PC-9 (cell line): ENCODE measurements at regions not wholly inside any gene's neighbourhood (a gene's known extent, or its start where the extent isn't known, plus 50 kb on each side); places are given as distances from the start of the nearest gene placed in this dataset.

Experiments used
- CTCF ChIP-seq: fragments of 200-600 bp; sonication (generic); conservative IDR thresholded peaks from 2 replicates; pipeline ENCODE4 v1.6.1; 2017; ENCODE audit warnings: mixed run types, antibody characterized with exemption, mild to moderate bottlenecking, moderate library complexity
- EZH2 ChIP-seq: fragments of 200-600 bp; sonication (generic); IDR thresholded peaks from 2 replicates; pipeline ENCODE4 v1.8.0; 2017; ENCODE audit warnings: antibody characterized with exemption, low read depth

DNA sequence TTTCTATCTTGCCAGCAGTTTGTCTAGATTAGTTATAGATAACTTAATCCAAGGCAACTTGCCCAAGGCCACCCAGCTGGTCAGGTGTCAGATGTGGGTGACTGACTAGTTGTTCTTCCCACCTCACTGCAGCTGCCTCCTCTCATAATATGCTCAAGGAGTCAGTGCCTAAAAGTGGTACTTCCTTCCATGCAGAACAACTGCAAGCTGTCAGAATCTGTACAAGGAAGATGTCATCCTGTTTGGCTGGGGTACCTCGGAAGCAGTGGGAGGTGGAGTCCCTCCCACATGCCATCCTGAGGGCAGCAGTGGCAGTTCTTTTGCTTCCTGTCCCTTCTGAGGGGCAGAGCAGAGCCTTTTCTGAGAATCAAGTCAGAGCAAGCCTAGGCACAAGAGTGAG lies 193.2 kb upstream of the RFC3 start:
- TF ChIP-seq CTCF (no peak), EZH2 (no peak)
